WERI-Rb-1 (cell line): ENCODE measurements at regions not wholly inside any gene's neighbourhood (a gene's known extent, or its start where the extent isn't known, plus 50 kb on each side); places are given as distances from the start of the nearest gene placed in this dataset.
"Not testable (repeated sequence)": the region's sequence is repeated elsewhere in the genome, so short reads cannot be mapped to it uniquely, and the experiment has no call there.

Source experiments
- DNase-seq: peaks from one replicate; pipeline ENCODE4 v3.0.0-alpha.2; 2020
- H3K27ac ChIP-seq: fragments of 250-450 bp; sonication (Bioruptor Pico); 2 replicates; pipeline ENCODE4 v1.5.1; 2020; ENCODE audit warnings: mild to moderate bottlenecking, moderate library complexity
- H3K27me3 ChIP-seq: fragments of 250-450 bp; sonication (Bioruptor Pico); 2 replicates; pipeline ENCODE4 v1.5.1; 2021; ENCODE audit warnings: mild to moderate bottlenecking, low read depth, moderate library complexity; ENCODE audit not compliant: insufficient read depth, severe bottlenecking
- H3K36me3 ChIP-seq: fragments of 250-450 bp; sonication (Bioruptor Pico); 2 replicates; pipeline ENCODE4 v1.5.1; 2020; ENCODE audit warnings: mild to moderate bottlenecking, moderate library complexity
- H3K4me3 ChIP-seq: 2 replicates; pipeline ENCODE4 v1.5.1; 2011; ENCODE audit warnings: low read depth, mild to moderate bottlenecking, control low read depth, low read length
- H3K9me3 ChIP-seq: fragments of 250-450 bp; sonication (Bioruptor Pico); 2 replicates; pipeline ENCODE4 v1.5.1; 2021; ENCODE audit warnings: mild to moderate bottlenecking, moderate library complexity; ENCODE audit not compliant: severe bottlenecking
- TF ChIP-seq, protein P1 (sequence below): IDR thresholded peaks from 2 replicates; pipeline ENCODE4 v1.5.1; 2011; ENCODE audit warnings: low read depth, mild to moderate bottlenecking, control low read depth, inconsistent platforms, low read length

DNA sequence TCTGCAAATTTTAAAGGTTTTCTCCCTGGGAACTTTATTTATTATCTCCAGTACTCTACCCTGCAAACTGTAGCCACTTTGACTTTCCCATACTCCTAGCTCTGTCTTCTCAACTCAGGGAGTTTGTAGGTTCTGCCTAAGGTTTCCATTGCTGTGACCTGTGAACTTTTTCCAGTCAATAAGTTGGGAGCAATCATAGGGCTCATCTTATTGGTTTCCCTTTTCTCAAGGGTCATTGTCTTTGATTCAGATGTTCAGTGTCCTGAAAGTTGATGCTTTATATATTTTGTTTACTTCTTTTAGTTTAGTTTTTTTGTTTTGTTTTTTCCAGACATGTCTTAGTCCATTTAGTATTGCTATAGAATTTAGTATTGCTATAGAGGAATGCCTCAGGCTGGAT lies 85.3 kb upstream of the NUDT6 start:
- no peak overlapping the region for H3K27ac ChIP-seq
- H3K27me3 ChIP-seq, result no peaks in the 10 kb centered on the region
- no peaks in the 10 kb centered on the region for H3K9me3 ChIP-seq
- H3K4me3 ChIP-seq, result no peak overlapping the region
- DNase-seq, result no peak
- TF ChIP-seq, protein P1, sequence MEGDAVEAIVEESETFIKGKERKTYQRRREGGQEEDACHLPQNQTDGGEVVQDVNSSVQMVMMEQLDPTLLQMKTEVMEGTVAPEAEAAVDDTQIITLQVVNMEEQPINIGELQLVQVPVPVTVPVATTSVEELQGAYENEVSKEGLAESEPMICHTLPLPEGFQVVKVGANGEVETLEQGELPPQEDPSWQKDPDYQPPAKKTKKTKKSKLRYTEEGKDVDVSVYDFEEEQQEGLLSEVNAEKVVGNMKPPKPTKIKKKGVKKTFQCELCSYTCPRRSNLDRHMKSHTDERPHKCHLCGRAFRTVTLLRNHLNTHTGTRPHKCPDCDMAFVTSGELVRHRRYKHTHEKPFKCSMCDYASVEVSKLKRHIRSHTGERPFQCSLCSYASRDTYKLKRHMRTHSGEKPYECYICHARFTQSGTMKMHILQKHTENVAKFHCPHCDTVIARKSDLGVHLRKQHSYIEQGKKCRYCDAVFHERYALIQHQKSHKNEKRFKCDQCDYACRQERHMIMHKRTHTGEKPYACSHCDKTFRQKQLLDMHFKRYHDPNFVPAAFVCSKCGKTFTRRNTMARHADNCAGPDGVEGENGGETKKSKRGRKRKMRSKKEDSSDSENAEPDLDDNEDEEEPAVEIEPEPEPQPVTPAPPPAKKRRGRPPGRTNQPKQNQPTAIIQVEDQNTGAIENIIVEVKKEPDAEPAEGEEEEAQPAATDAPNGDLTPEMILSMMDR, result no peak
- H3K36me3 ChIP-seq, result peaks cover 2% of the 10 kb centered on the region; the same call in 1 of the 2 replicates

GRCh38 chr4:123012416-123012815 lies 90.0 kb upstream of the NUDT6 start:
- not testable (repeated sequence) for H3K27me3 ChIP-seq, H3K36me3 ChIP-seq, H3K4me3 ChIP-seq, H3K9me3 ChIP-seq, H3K27ac ChIP-seq, DNase-seq

- H3K27me3 ChIP-seq, result no peaks in the 10 kb centered on the region
- TF ChIP-seq, protein P1, result no peak
- no peak overlapping the region for H3K4me3 ChIP-seq
- no peaks in the 10 kb centered on the region; the same call in 1 of the 2 replicates for H3K36me3 ChIP-seq
- H3K27ac ChIP-seq, result no peak overlapping the region
- no peak for DNase-seq
- H3K9me3 ChIP-seq, result no peaks in the 10 kb centered on the region
Observed at GRCh38 chr4:123014038-123014437, 91.6 kb upstream of the NUDT6 start.

DNA sequence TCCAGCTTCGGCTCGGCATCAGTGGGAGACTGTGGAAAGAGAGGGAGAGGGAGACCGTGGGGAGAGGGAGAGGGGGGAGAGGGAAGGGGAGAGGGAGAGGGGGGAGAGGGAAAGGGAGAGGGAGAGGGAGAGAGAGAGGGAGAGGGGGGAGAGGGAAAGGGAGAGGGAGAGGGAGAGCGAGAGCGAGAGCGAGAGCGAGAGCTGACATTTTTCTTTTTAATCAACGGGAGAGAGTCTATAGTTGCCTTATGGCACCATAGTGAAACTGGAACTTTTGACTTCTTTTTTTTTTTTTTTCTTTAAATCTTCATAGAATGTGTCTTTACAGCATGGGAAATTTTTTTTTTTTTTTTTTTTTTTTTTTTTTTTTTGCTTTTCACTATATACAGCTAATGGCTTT lies 94.7 kb upstream of the NUDT6 start:
- Histone ChIP-seq H3K27ac (no peak overlapping the region), H3K9me3 (no peaks in the 10 kb centered on the region)

GRCh38 chr4:123017636-123018395 lies 95.4 kb upstream of the NUDT6 start:
- TF ChIP-seq, protein P1, result no peak
- Histone ChIP-seq H3K9me3 (no peaks in the 10 kb centered on the region), H3K36me3 (no peaks in the 10 kb centered on the region; the same call in 1 of the 2 replicates), H3K4me3 (no peak overlapping the region), H3K27ac (no peak overlapping the region), H3K27me3 (no peaks in the 10 kb centered on the region)
- DNase-seq, result no peak

More for the DNA sequence above, 94.7 kb upstream of the NUDT6 start:
- Histone ChIP-seq H3K27me3 (no peaks in the 10 kb centered on the region), H3K4me3 (no peak overlapping the region), H3K36me3 (no peaks in the 10 kb centered on the region; the same call in 1 of the 2 replicates)
- no peak for DNase-seq
- TF ChIP-seq, protein P1, result no peak

- H3K27ac ChIP-seq, result no peak overlapping the region
- no peaks in the 10 kb centered on the region for H3K27me3 ChIP-seq
- TF ChIP-seq, protein P1, result no peak
- H3K4me3 ChIP-seq, result no peak overlapping the region
- no peak for DNase-seq
- H3K9me3 ChIP-seq, result no peaks in the 10 kb centered on the region
- no peaks in the 10 kb centered on the region; the same call in 1 of the 2 replicates for H3K36me3 ChIP-seq
Observed at GRCh38 chr4:123018396-123018775, 96.0 kb upstream of the NUDT6 start.
